ENCODE measurements at regions not wholly inside any gene's neighbourhood (a gene's known extent, or its start where the extent isn't known, plus 50 kb on each side); places are given as distances from the start of the nearest gene placed in this dataset.

DNA sequence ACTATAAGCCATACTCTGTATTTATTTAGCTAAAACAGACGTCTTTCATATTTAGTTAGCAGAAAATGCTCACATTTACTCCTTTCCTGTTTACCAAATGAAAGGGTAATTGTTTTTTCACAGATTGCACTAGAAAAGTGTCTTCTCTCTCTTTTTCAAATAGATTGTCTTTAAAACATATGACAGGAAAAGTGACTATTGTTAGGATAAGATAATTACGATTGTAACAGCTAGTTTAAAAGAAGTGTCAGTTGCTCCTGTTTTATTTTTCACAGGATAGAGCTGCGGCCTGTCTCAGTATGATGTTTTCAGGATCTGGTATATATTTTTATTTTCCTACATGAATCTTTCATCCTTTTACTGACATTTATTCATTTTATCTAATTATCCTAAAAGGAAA lies 353.5 kb downstream of the FBXO8 start:
- Mint-ChIP-seq H3K9me3 (no peaks in the 10 kb centered on the region), H3K27me3 (ENCODE audit: low read depth) (no peaks in the 10 kb centered on the region), H3K36me3 (no peaks in the 10 kb centered on the region), H3K27ac (no peak overlapping the region), H3K4me1 (peaks cover 15% of the 10 kb centered on the region), H3K4me3 (no peak overlapping the region)
- TF ChIP-seq, protein P1, sequence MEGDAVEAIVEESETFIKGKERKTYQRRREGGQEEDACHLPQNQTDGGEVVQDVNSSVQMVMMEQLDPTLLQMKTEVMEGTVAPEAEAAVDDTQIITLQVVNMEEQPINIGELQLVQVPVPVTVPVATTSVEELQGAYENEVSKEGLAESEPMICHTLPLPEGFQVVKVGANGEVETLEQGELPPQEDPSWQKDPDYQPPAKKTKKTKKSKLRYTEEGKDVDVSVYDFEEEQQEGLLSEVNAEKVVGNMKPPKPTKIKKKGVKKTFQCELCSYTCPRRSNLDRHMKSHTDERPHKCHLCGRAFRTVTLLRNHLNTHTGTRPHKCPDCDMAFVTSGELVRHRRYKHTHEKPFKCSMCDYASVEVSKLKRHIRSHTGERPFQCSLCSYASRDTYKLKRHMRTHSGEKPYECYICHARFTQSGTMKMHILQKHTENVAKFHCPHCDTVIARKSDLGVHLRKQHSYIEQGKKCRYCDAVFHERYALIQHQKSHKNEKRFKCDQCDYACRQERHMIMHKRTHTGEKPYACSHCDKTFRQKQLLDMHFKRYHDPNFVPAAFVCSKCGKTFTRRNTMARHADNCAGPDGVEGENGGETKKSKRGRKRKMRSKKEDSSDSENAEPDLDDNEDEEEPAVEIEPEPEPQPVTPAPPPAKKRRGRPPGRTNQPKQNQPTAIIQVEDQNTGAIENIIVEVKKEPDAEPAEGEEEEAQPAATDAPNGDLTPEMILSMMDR (IDR thresholded peaks at IDR 0.05; ENCODE audit: unreplicated experiment): no peak
- DNase-seq (ENCODE audit: low spot score in 2 of 2, unreplicated experiment in 2 of 2): no peak

DNA sequence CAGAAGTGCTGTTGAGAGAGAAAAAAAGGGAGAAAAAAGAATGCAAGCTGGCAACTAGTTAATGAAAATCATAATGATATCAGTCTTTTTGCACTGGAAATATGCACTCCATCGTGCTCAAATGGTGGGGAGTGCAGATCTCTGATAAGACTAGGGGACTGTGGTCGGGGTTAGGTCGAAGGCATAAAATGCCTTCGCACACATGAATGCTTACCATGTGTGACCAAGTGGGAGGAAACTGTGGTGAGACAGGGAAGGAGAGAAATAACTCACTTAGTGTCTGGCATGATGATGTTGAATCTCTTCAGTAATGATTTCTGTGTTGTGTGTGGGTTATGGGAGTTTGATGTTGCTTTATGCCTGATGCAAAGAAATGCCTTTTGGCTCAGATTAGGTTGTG lies 358.9 kb downstream of the FBXO8 start:
- no peak for DNase-seq (ENCODE audit: low spot score in 2 of 2, unreplicated experiment in 2 of 2)
- Mint-ChIP-seq H3K27me3 (ENCODE audit: low read depth) (no peaks in the 10 kb centered on the region), H3K9me3 (no peaks in the 10 kb centered on the region), H3K36me3 (no peaks in the 10 kb centered on the region), H3K4me1 (peaks cover 14% of the 10 kb centered on the region), H3K27ac (no peak overlapping the region), H3K4me3 (no peak overlapping the region)
- TF ChIP-seq, protein P1 (IDR thresholded peaks at IDR 0.05; ENCODE audit: unreplicated experiment): no peak

DNA sequence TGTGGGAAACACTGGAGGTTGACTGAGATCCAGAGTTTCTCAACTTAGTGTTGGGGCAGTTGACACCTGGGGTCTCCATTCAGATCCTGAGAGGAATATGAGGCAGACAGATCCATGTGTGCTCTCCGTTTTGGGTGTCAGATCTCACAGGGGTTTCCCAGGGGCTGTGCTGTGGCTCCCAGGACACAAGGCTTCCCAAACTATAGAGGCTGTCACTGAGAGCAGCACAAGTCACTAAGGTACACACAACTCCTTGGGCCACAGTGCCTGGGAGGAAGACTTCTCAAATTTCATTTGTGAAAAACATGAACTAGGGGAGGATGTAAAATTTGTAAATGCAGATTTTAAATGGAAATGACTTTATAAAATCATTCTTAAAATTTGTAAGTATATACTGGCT lies 363.6 kb downstream of the FBXO8 start:
- H3K36me3 Mint-ChIP-seq: no peaks in the 10 kb centered on the region

DNA sequence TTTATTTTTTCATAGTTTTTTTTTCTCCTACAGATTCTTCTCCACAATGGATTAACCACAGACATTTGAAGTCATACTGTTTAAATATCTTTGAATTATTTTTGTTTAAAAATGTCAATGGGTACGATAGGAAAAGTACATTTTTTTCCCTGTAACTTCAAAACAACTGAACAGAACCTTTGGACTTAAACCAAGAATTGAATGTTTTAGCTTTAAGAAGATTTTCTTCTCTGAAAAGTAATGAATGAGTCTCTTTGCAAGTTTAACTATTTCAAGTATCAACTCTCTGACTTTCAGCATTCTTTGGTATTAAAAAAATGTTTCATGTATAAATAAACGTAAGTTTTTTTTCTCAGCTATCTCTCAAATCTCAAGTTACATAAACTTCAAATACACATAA lies 364.3 kb downstream of the FBXO8 start:
- no peaks in the 10 kb centered on the region for H3K36me3 Mint-ChIP-seq
- no peak overlapping the region for H3K4me3 Mint-ChIP-seq
- peaks cover 23% of the 10 kb centered on the region for H3K4me1 Mint-ChIP-seq
- H3K27ac Mint-ChIP-seq: no peak overlapping the region
- no peak for DNase-seq (ENCODE audit: low spot score in 2 of 2, unreplicated experiment in 2 of 2)
- H3K9me3 Mint-ChIP-seq: peaks cover 6% of the 10 kb centered on the region
- H3K27me3 Mint-ChIP-seq (ENCODE audit: low read depth): no peaks in the 10 kb centered on the region
- TF ChIP-seq, protein P1 (IDR thresholded peaks at IDR 0.05; ENCODE audit: unreplicated experiment): no peak

More for the DNA sequence above, 363.6 kb downstream of the FBXO8 start:
- DNase-seq (ENCODE audit: low spot score in 2 of 2, unreplicated experiment in 2 of 2): no peak
- no peak overlapping the region for H3K4me3 Mint-ChIP-seq
- TF ChIP-seq, protein P1 (IDR thresholded peaks at IDR 0.05; ENCODE audit: unreplicated experiment): no peak
- H3K27me3 Mint-ChIP-seq (ENCODE audit: low read depth): no peaks in the 10 kb centered on the region
- peaks cover 3% of the 10 kb centered on the region for H3K9me3 Mint-ChIP-seq
- H3K4me1 Mint-ChIP-seq: peaks cover 28% of the 10 kb centered on the region
- H3K27ac Mint-ChIP-seq: no peak overlapping the region

DNA sequence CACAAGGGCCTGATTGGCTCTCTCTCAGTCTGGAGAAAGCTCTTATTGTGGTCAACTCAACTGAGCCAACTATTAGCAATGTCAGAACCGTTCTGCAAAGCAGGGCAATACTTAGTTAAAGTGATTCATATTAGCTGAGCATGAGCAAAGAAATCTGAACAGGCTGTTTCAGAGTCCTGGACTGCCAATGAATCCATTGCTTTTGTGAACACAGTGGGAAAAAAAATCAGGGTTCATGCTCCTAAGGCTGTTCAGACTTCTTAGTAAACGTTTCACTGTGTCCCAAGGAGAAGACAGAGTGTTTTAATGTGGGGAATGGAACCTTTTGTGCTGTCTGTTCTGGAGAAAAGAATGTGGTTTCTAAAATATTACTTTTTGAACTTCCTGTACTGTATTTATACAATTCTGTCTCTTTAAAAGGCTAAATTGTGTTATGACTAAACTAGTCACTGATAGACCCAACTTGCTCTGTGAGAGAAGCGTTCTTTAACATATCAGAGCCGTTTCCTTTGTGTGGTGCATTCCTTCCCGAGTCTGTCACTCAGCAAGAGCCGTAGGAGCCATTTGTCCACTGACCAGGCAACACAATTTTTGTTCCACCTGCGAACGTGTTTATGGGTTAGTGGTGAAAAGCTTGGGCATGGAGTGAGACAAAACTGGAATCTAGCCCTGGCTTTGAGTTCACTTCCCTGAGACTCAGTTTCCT lies 366.1 kb downstream of the FBXO8 start:
- H3K27ac Mint-ChIP-seq: peak overlapping the region; percentile 60
- H3K4me3 Mint-ChIP-seq: no peak overlapping the region
- H3K27me3 Mint-ChIP-seq (ENCODE audit: low read depth): no peaks in the 10 kb centered on the region
- H3K36me3 Mint-ChIP-seq: no peaks in the 10 kb centered on the region
- peaks cover 23% of the 10 kb centered on the region for H3K4me1 Mint-ChIP-seq
- TF ChIP-seq, protein P1 (IDR thresholded peaks at IDR 0.05; ENCODE audit: unreplicated experiment): no peak
- DNase-seq (ENCODE audit: low spot score in 2 of 2, unreplicated experiment in 2 of 2): no peak
- H3K9me3 Mint-ChIP-seq: peaks cover 6% of the 10 kb centered on the region

Measured in mesothelial cell of epicardium (in vitro differentiated cells).